ENCODE measurements at regions not wholly inside any gene's neighbourhood (a gene's known extent, or its start where the extent isn't known, plus 50 kb on each side); places are given as distances from the start of the nearest gene placed in this dataset.

DNA sequence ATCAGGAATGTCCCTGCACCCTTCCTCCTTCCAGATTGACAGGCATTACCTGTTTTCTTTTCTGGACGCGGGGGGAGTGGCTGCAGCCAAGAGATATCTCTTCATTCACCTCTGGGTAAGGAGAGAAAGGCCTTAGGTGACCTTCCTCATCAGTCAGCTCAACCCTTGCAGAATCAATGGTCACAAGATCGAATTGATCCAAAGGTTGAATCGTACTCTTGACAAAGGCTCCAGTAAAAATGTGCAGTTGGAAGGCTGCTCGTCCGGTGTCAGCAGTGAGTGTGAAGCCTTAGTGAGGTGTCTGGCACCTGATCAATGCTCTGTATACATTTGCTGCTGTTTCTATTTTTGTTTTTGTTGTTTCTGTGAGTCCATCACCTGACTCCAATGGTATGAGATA, 282.6 kb upstream of the AJAP1 start:
- TF ChIP-seq CTCF (IDR thresholded peaks at IDR 0.05; ENCODE audit: low read depth, low read length, missing control alignments): no peak
- H3K4me3 ChIP-seq (replicated peaks; ENCODE audit: low read depth, low read length): no peak overlapping the region
- no peak for DNase-seq (ENCODE audit: extremely low read depth, low read depth)

DNA sequence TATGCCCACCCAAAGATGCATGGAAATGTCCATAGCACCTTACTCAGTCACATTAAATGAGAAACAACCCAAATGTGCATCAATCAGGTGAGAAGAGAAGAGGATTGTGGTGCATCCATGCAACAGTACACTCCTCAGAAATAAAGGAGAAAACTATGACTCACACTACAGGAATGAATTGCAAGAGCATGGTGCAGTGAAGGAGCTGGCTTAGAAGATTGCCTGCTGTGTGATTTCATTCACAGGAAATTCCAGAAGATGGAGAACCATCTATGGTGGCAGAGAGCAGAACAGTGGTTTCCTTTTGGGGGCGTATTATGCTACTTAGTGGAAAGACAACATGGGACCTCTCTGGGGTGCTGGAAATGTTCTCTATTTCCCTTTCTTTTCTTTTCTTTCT, 278.6 kb upstream of the AJAP1 start:
- no peak for DNase-seq (ENCODE audit: extremely low read depth, low read depth)
- TF ChIP-seq CTCF (IDR thresholded peaks at IDR 0.05; ENCODE audit: low read depth, low read length, missing control alignments): no peak
- no peak overlapping the region for H3K4me3 ChIP-seq (replicated peaks; ENCODE audit: low read depth, low read length)

- H3K4me3 ChIP-seq (replicated peaks; ENCODE audit: low read depth, low read length): no peak overlapping the region
- TF ChIP-seq CTCF (IDR thresholded peaks at IDR 0.05; ENCODE audit: low read depth, low read length, missing control alignments): no peak
- no peak for DNase-seq (ENCODE audit: extremely low read depth, low read depth)
Measured at GRCh38 chr1:4379451-4380175, 274.8 kb upstream of the AJAP1 start.

GRCh38 chr1:4380564-4381168, 273.7 kb upstream of the AJAP1 start:
- no peak for DNase-seq (ENCODE audit: extremely low read depth, low read depth)
- H3K4me3 ChIP-seq (replicated peaks; ENCODE audit: low read depth, low read length): no peak overlapping the region
- TF ChIP-seq CTCF (IDR thresholded peaks at IDR 0.05; ENCODE audit: low read depth, low read length, missing control alignments): no peak

- no peak for TF ChIP-seq CTCF (IDR thresholded peaks at IDR 0.05; ENCODE audit: low read depth, low read length, missing control alignments)
- no peak overlapping the region for H3K4me3 ChIP-seq (replicated peaks; ENCODE audit: low read depth, low read length)
- no peak for DNase-seq (ENCODE audit: extremely low read depth, low read depth)
Measured at GRCh38 chr1:4393191-4393590, 261.2 kb upstream of the AJAP1 start.

GRCh38 chr1:4394366-4394765, 260.0 kb upstream of the AJAP1 start:
- no peak overlapping the region for H3K4me3 ChIP-seq (replicated peaks; ENCODE audit: low read depth, low read length)
- no peak for DNase-seq (ENCODE audit: extremely low read depth, low read depth)

More at GRCh38 chr1:4394366-4394765, 260.0 kb upstream of the AJAP1 start:
- TF ChIP-seq CTCF (IDR thresholded peaks at IDR 0.05; ENCODE audit: low read depth, low read length, missing control alignments): no peak

All from HFF-Myc (cell line).